ENCODE measurements at regions not wholly inside any gene's neighbourhood (a gene's known extent, or its start where the extent isn't known, plus 50 kb on each side); places are given as distances from the start of the nearest gene placed in this dataset.
"Not testable (repeated sequence)": the region's sequence is repeated elsewhere in the genome, so short reads cannot be mapped to it uniquely, and the experiment has no call there.

DNA sequence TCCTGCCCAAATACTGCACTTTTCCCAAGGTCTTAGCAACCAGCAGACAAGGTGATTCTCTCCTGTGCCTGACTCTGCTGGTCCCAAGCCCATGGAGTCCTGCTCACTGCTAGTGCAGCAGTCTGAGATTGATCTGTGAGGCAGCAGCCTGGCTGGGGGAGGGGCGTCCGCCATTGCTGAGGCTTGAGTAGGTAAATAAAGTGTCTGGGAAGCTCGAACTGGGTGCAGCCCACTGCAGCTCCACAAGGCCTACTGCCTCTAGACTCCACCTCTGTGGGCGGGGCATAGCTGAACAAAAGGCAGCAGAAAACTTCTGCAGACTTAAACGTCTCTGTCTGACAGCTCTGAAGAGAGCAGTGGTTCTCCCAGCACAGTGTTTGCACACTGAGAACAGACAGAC lies 258.7 kb downstream of the ABCC12 start:
- not testable (repeated sequence) for H3K27me3 ChIP-seq (ENCODE audit: control insufficient read depth, insufficient read depth, low read length); H3K4me3 ChIP-seq (ENCODE audit: low read length); H3K9ac ChIP-seq (ENCODE audit: low read length); H3K36me3 ChIP-seq (ENCODE audit: control insufficient read depth, low read depth, low read length); H3K9me3 ChIP-seq (ENCODE audit: control insufficient read depth, low read depth, low read length); H3K4me1 ChIP-seq (ENCODE audit: control insufficient read depth, low read depth, low read length); H3K27ac ChIP-seq (ENCODE audit: low read length)

- H3K27ac ChIP-seq (ENCODE audit: low read length): no peak overlapping the region
- H3K9ac ChIP-seq (ENCODE audit: low read length): no peak overlapping the region
Measured at GRCh38 chr16:47895146-47895545, 260.6 kb downstream of the ABCC12 start.

GRCh38 chr16:47892999-47893398 lies 262.8 kb downstream of the ABCC12 start:
- Histone ChIP-seq H3K27me3 (ENCODE audit: control insufficient read depth, insufficient read depth, low read length) (no peaks in the 10 kb centered on the region), H3K9ac (ENCODE audit: low read length) (no peak overlapping the region)

More at GRCh38 chr16:47895146-47895545, 260.6 kb downstream of the ABCC12 start:
- H3K4me3 ChIP-seq (ENCODE audit: low read length): no peak overlapping the region
- H3K9me3 ChIP-seq (ENCODE audit: control insufficient read depth, low read depth, low read length): no peaks in the 10 kb centered on the region
- H3K36me3 ChIP-seq (ENCODE audit: control insufficient read depth, low read depth, low read length): no peaks in the 10 kb centered on the region
- H3K27me3 ChIP-seq (ENCODE audit: control insufficient read depth, insufficient read depth, low read length): no peaks in the 10 kb centered on the region
- peaks cover 4% of the 10 kb centered on the region for H3K4me1 ChIP-seq (ENCODE audit: control insufficient read depth, low read depth, low read length)

GRCh38 chr16:47888734-47889133 lies 267.1 kb downstream of the ABCC12 start:
- H3K4me1 ChIP-seq (ENCODE audit: control insufficient read depth, low read depth, low read length): peaks cover 48% of the 10 kb centered on the region
- H3K36me3 ChIP-seq (ENCODE audit: control insufficient read depth, low read depth, low read length): no peaks in the 10 kb centered on the region
- H3K9me3 ChIP-seq (ENCODE audit: control insufficient read depth, low read depth, low read length): no peaks in the 10 kb centered on the region
- H3K9ac ChIP-seq (ENCODE audit: low read length): no peak overlapping the region
- no peak overlapping the region for H3K4me3 ChIP-seq (ENCODE audit: low read length)
- H3K27me3 ChIP-seq (ENCODE audit: control insufficient read depth, insufficient read depth, low read length): no peaks in the 10 kb centered on the region
- no peak overlapping the region for H3K27ac ChIP-seq (ENCODE audit: low read length)

More at GRCh38 chr16:47892999-47893398, 262.8 kb downstream of the ABCC12 start:
- Histone ChIP-seq H3K36me3 (ENCODE audit: control insufficient read depth, low read depth, low read length) (no peaks in the 10 kb centered on the region), H3K9me3 (ENCODE audit: control insufficient read depth, low read depth, low read length) (no peaks in the 10 kb centered on the region), H3K4me1 (ENCODE audit: control insufficient read depth, low read depth, low read length) (peaks cover 13% of the 10 kb centered on the region), H3K4me3 (ENCODE audit: low read length) (no peak overlapping the region), H3K27ac (ENCODE audit: low read length) (no peak overlapping the region)

- H3K4me1 ChIP-seq (ENCODE audit: control insufficient read depth, low read depth, low read length): peaks cover 51% of the 10 kb centered on the region
- H3K27me3 ChIP-seq (ENCODE audit: control insufficient read depth, insufficient read depth, low read length): no peaks in the 10 kb centered on the region
- no peaks in the 10 kb centered on the region for H3K9me3 ChIP-seq (ENCODE audit: control insufficient read depth, low read depth, low read length)
- no peak overlapping the region for H3K27ac ChIP-seq (ENCODE audit: low read length)
- no peak overlapping the region for H3K4me3 ChIP-seq (ENCODE audit: low read length)
- H3K9ac ChIP-seq (ENCODE audit: low read length): no peak overlapping the region
- H3K36me3 ChIP-seq (ENCODE audit: control insufficient read depth, low read depth, low read length): no peaks in the 10 kb centered on the region
Measured at GRCh38 chr16:47888142-47888541, 267.7 kb downstream of the ABCC12 start.

DNA sequence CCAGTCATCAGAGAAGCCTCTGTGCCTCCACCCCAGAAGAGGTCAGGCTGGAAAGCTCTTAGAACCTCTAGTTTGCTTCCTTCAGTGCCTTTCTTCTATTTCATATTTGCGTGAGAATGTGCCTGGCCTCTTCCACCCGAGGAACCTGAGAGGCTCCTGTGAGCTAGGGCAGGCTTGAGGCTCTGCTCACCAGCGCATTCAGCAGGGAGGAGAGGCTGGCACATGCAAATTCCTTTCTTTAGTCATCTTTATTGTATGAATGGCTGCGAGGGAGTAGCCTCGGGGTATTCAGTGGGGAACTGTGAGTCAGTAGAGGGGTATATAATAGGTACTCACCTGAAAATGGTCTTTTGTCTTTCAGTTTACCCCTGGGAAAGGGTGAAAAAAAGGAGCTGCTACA lies 268.3 kb downstream of the ABCC12 start:
- H3K4me3 ChIP-seq (ENCODE audit: low read length): no peak overlapping the region
- H3K4me1 ChIP-seq (ENCODE audit: control insufficient read depth, low read depth, low read length): peaks cover 51% of the 10 kb centered on the region
- H3K9me3 ChIP-seq (ENCODE audit: control insufficient read depth, low read depth, low read length): no peaks in the 10 kb centered on the region
- H3K36me3 ChIP-seq (ENCODE audit: control insufficient read depth, low read depth, low read length): no peaks in the 10 kb centered on the region
- no peaks in the 10 kb centered on the region for H3K27me3 ChIP-seq (ENCODE audit: control insufficient read depth, insufficient read depth, low read length)
- H3K27ac ChIP-seq (ENCODE audit: low read length): no peak overlapping the region
- no peak overlapping the region for H3K9ac ChIP-seq (ENCODE audit: low read length)

DNA sequence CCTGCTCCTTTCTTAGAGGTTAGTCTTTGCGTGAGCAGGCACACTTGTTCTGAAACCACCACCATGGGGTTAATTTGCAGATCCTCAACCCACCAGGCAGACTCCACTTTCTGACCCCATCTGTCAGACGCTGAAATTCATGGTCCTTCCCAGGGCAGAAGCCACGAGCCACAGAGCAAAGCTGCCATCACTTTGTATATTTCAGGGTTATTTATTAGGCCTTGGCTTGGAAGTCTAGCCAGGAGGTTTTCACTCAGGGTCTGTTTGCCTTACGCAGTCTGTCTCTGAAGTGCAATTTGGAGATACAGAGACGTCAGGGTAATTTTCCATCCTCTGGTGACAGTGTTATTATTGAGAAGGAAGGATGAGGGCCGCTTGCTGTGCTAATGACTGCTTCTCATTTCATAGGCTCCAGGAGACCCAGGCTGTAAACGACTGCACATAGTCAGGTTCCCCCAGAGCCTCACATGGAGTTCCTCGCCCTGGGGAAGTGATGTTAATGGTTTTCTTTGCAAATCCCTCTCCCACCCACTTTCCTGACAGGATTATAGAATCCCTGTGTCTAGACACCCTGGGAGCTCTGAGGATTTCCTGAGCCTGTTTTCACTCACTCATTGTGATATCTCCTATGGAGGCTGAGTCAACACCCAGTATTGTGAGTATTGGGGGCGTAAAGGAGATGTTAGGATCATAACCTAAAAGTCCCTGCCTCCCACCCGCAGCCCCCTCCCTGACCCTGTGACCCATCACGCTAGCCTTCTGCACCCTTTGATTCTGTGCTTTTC lies 269.0 kb downstream of the ABCC12 start:
- H3K27ac ChIP-seq (ENCODE audit: low read length): no peak overlapping the region
- H3K4me3 ChIP-seq (ENCODE audit: low read length): no peak overlapping the region
- H3K36me3 ChIP-seq (ENCODE audit: control insufficient read depth, low read depth, low read length): no peaks in the 10 kb centered on the region
- no peaks in the 10 kb centered on the region for H3K9me3 ChIP-seq (ENCODE audit: control insufficient read depth, low read depth, low read length)
- peaks cover 51% of the 10 kb centered on the region for H3K4me1 ChIP-seq (ENCODE audit: control insufficient read depth, low read depth, low read length)
- no peaks in the 10 kb centered on the region for H3K27me3 ChIP-seq (ENCODE audit: control insufficient read depth, insufficient read depth, low read length)
- H3K9ac ChIP-seq (ENCODE audit: low read length): no peak overlapping the region

DNA sequence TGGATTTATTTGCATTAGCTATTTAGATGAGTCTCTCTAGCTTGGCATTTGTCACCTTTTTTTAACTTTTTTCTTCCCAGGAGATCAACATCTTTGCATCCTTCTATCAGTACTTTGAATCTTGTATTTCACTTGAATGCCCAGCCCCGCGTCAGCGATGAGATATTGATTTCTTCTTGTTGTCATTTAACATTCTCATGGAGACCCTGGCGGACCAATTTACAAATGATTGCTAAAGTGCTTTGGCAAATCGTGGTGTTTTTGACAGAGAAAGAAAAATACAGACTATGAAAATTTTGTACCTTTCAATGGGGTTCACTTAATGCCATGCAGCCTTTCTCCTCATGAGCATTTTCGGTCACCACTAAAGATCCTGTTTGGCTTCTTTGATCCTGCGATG lies 269.7 kb downstream of the ABCC12 start:
- H3K27me3 ChIP-seq (ENCODE audit: control insufficient read depth, insufficient read depth, low read length): no peaks in the 10 kb centered on the region
- H3K4me1 ChIP-seq (ENCODE audit: control insufficient read depth, low read depth, low read length): peaks cover 47% of the 10 kb centered on the region
- H3K4me3 ChIP-seq (ENCODE audit: low read length): no peak overlapping the region
- no peaks in the 10 kb centered on the region for H3K9me3 ChIP-seq (ENCODE audit: control insufficient read depth, low read depth, low read length)
- no peak overlapping the region for H3K9ac ChIP-seq (ENCODE audit: low read length)
- H3K27ac ChIP-seq (ENCODE audit: low read length): no peak overlapping the region
- no peaks in the 10 kb centered on the region for H3K36me3 ChIP-seq (ENCODE audit: control insufficient read depth, low read depth, low read length)

DNA sequence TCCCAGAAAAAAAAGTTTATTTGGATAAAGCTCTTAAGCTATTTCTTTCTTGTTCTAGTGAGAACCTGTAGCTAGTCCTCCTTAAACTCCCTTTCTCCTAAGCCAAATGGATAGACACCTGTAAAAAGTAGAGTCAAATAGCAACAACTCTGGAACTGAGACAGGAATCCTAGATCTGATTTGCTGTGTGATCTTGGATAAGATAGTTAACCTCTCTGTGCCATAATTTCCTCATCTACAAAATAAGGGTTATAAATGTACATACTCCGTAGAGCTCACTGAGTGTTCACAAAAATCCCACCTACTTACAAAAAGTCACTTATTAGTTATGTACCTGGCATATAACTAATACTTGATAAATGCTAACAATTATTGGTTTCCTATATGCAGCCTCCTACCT lies 270.3 kb downstream of the ABCC12 start:
- no peak overlapping the region for H3K4me3 ChIP-seq (ENCODE audit: low read length)
- H3K27ac ChIP-seq (ENCODE audit: low read length): no peak overlapping the region
- H3K9me3 ChIP-seq (ENCODE audit: control insufficient read depth, low read depth, low read length): no peaks in the 10 kb centered on the region
- peaks cover 47% of the 10 kb centered on the region for H3K4me1 ChIP-seq (ENCODE audit: control insufficient read depth, low read depth, low read length)
- H3K27me3 ChIP-seq (ENCODE audit: control insufficient read depth, insufficient read depth, low read length): no peaks in the 10 kb centered on the region
- no peak overlapping the region for H3K9ac ChIP-seq (ENCODE audit: low read length)
- no peaks in the 10 kb centered on the region for H3K36me3 ChIP-seq (ENCODE audit: control insufficient read depth, low read depth, low read length)

DNA sequence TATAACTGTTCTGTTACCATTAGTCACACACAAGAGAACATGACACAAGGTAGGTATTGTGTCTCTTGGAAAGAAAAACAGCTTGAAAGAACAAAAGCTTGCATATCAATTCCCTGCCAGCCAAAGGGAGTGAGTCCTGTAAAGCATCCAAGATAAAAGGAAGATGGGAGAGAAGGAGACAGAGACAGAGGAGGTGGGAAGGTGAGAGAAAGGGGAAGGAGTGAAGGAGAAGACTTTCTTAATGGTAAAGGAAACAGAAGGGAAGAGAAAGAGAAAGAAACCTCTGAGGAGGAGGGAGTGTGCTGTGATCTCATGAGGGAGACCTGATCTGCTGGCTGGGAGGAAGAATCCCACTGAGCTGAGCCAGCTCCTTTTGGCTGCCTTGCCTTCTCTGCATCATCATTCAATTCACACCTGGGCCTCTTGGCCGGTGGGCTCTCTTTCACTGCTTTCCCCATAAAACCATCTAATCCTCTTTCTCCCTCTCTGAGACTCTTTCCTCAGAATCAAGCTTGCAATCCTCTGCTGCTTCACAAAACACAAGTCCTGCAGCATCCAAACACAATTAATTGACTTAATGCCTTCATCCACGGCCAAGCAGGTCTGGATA lies 271.6 kb downstream of the ABCC12 start:
- H3K27me3 ChIP-seq (ENCODE audit: control insufficient read depth, insufficient read depth, low read length): no peaks in the 10 kb centered on the region
- H3K27ac ChIP-seq (ENCODE audit: low read length): peak overlapping the region; percentile 45
- H3K4me3 ChIP-seq (ENCODE audit: low read length): peak overlapping the region; percentile 31

GRCh38 chr16:47881574-47881973 lies 274.2 kb downstream of the ABCC12 start:
- Histone ChIP-seq H3K4me3 (ENCODE audit: low read length) (no peak overlapping the region), H3K9ac (ENCODE audit: low read length) (no peak overlapping the region), H3K4me1 (ENCODE audit: control insufficient read depth, low read depth, low read length) (peaks cover 24% of the 10 kb centered on the region), H3K27ac (ENCODE audit: low read length) (no peak overlapping the region), H3K27me3 (ENCODE audit: control insufficient read depth, insufficient read depth, low read length) (no peaks in the 10 kb centered on the region), H3K36me3 (ENCODE audit: control insufficient read depth, low read depth, low read length) (no peaks in the 10 kb centered on the region), H3K9me3 (ENCODE audit: control insufficient read depth, low read depth, low read length) (no peaks in the 10 kb centered on the region)

More for the DNA sequence above, 271.6 kb downstream of the ABCC12 start:
- Histone ChIP-seq H3K36me3 (ENCODE audit: control insufficient read depth, low read depth, low read length) (no peaks in the 10 kb centered on the region), H3K4me1 (ENCODE audit: control insufficient read depth, low read depth, low read length) (peaks cover 47% of the 10 kb centered on the region), H3K9ac (ENCODE audit: low read length) (no peak overlapping the region), H3K9me3 (ENCODE audit: control insufficient read depth, low read depth, low read length) (no peaks in the 10 kb centered on the region)

DNA sequence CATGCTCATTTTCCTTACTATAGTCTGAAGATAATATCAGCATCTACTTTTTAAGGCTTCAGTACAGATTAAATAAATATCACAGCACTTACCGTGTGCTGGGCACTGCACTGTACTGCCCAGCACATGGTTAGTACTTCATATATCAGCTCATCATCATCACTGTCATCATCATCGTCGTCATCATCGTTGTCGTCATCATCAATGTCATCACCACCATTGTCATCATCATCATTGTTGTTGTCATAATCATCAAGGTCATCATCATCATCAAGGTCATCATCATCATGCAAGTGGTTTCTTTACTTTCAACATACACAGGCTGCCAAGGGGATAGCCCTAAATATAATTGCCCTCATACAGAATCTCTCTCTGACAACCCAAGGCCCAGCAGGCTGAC lies 275.1 kb downstream of the ABCC12 start:
- H3K27ac ChIP-seq (ENCODE audit: low read length): no peak overlapping the region
- H3K36me3 ChIP-seq (ENCODE audit: control insufficient read depth, low read depth, low read length): no peaks in the 10 kb centered on the region
- H3K4me3 ChIP-seq (ENCODE audit: low read length): no peak overlapping the region
- no peaks in the 10 kb centered on the region for H3K9me3 ChIP-seq (ENCODE audit: control insufficient read depth, low read depth, low read length)
- no peak overlapping the region for H3K9ac ChIP-seq (ENCODE audit: low read length)
- H3K27me3 ChIP-seq (ENCODE audit: control insufficient read depth, insufficient read depth, low read length): no peaks in the 10 kb centered on the region
- peaks cover 20% of the 10 kb centered on the region for H3K4me1 ChIP-seq (ENCODE audit: control insufficient read depth, low read depth, low read length)

Measured in iPS-18a (cell line).